Endodermal cell (in vitro differentiated cells): ENCODE measurements at regions not wholly inside any gene's neighbourhood (a gene's known extent, or its start where the extent isn't known, plus 50 kb on each side); places are given as distances from the start of the nearest gene placed in this dataset.

Experiments
- DNase-seq: peaks from one replicate; pipeline ENCODE4 v3.0.0-alpha.2; 2017
- H3K27ac ChIP-seq: 2 replicates; pipeline ENCODE4 v1.5.1; 2013; ENCODE audit warnings: mild to moderate bottlenecking, low read depth, low read length, moderate library complexity
- H3K27me3 ChIP-seq: 2 replicates; pipeline ENCODE4 v1.6.1; 2013; ENCODE audit warnings: mild to moderate bottlenecking, low read length, moderate library complexity; ENCODE audit not compliant: insufficient read depth, control insufficient read depth, poor library complexity, severe bottlenecking
- H3K36me3 ChIP-seq: 2 replicates; pipeline ENCODE4 v1.7.0; 2013; ENCODE audit warnings: mild to moderate bottlenecking, low read length, moderate library complexity; ENCODE audit not compliant: control insufficient read depth, insufficient read depth
- H3K4me1 ChIP-seq: one replicate; pipeline ENCODE4 v1.7.0; 2013; ENCODE audit warnings: low read length; ENCODE audit not compliant: control insufficient read depth, insufficient read depth
- H3K4me3 ChIP-seq: 2 replicates; pipeline ENCODE4 v1.5.1; 2013; ENCODE audit warnings: mild to moderate bottlenecking, low read length, moderate library complexity
- H3K9ac ChIP-seq: 2 replicates; pipeline ENCODE4 v1.6.1; 2013; ENCODE audit warnings: mild to moderate bottlenecking, low read length, moderate library complexity; ENCODE audit not compliant: poor library complexity, severe bottlenecking; ENCODE audit errors: extremely low read depth
- H3K9me3 ChIP-seq: 2 replicates; pipeline ENCODE4 v1.6.1; 2013; ENCODE audit warnings: mild to moderate bottlenecking, low read length, moderate library complexity; ENCODE audit not compliant: control insufficient read depth
- H3K27ac Mint-ChIP-seq: 2 replicates; pipeline ENCODE4 v1.8.0; 2020; ENCODE audit warnings: mixed read lengths
- H3K27me3 Mint-ChIP-seq: 2 replicates; pipeline ENCODE4 v1.8.0; 2021; ENCODE audit warnings: mild to moderate bottlenecking, mixed read lengths; ENCODE audit not compliant: insufficient read depth
- H3K36me3 Mint-ChIP-seq: 2 replicates; pipeline ENCODE4 v1.8.0; 2020; ENCODE audit warnings: low read depth, mixed read lengths
- H3K4me1 Mint-ChIP-seq: 2 replicates; pipeline ENCODE4 v1.8.0; 2020; ENCODE audit warnings: mixed read lengths
- H3K4me3 Mint-ChIP-seq: 2 replicates; pipeline ENCODE4 v1.8.0; 2020; ENCODE audit warnings: mild to moderate bottlenecking, moderate library complexity, mixed read lengths
- H3K9me3 Mint-ChIP-seq: 2 replicates; pipeline ENCODE4 v1.8.0; 2020; ENCODE audit warnings: mild to moderate bottlenecking, mixed read lengths
- WGBS, 2 experiments: methylation state at CpG; one replicate each; pipeline versions ENCODE4 v1.1.5 to v1.1.7; 2013; ENCODE audit warnings: missing lambda C conversion rate in 2 of 2, mixed read lengths in 1 of 2; ENCODE audit not compliant: insufficient coverage in 1 of 2, insufficient read length in 1 of 2; 5-methylcytosine and 5-hydroxymethylcytosine counted together
- TF ChIP-seq, protein P1 (sequence below): fragments of 200-600 bp; sonication (generic); conservative IDR thresholded peaks from 2 replicates; pipeline ENCODE4 v1.5.0; 2021; ENCODE audit warnings: antibody characterized with exemption, mild to moderate bottlenecking

- no peak overlapping the region for H3K27ac Mint-ChIP-seq
- no peak for DNase-seq
- peaks cover 5% of the 10 kb centered on the region for H3K9me3 Mint-ChIP-seq
- TF ChIP-seq, protein P1, sequence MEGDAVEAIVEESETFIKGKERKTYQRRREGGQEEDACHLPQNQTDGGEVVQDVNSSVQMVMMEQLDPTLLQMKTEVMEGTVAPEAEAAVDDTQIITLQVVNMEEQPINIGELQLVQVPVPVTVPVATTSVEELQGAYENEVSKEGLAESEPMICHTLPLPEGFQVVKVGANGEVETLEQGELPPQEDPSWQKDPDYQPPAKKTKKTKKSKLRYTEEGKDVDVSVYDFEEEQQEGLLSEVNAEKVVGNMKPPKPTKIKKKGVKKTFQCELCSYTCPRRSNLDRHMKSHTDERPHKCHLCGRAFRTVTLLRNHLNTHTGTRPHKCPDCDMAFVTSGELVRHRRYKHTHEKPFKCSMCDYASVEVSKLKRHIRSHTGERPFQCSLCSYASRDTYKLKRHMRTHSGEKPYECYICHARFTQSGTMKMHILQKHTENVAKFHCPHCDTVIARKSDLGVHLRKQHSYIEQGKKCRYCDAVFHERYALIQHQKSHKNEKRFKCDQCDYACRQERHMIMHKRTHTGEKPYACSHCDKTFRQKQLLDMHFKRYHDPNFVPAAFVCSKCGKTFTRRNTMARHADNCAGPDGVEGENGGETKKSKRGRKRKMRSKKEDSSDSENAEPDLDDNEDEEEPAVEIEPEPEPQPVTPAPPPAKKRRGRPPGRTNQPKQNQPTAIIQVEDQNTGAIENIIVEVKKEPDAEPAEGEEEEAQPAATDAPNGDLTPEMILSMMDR: no peak
- Histone ChIP-seq H3K4me1 (no peaks in the 10 kb centered on the region), H3K27ac (no peak overlapping the region), H3K27me3 (no peaks in the 10 kb centered on the region), H3K9me3 (no peaks in the 10 kb centered on the region), H3K9ac (no peak overlapping the region), H3K4me3 (no peak overlapping the region), H3K36me3 (no peaks in the 10 kb centered on the region)
- no peaks in the 10 kb centered on the region for H3K36me3 Mint-ChIP-seq
- no peaks in the 10 kb centered on the region for H3K27me3 Mint-ChIP-seq
- no peaks in the 10 kb centered on the region for H3K4me1 Mint-ChIP-seq
- H3K4me3 Mint-ChIP-seq: no peak overlapping the region
- WGBS, 2 experiments: 73 to 81% methylated on average over 5 to 6 of the region's 6 CpGs
Observed at GRCh38 chr5:93342563-93343061, 238.4 kb downstream of the NR2F1-AS1 start.

DNA sequence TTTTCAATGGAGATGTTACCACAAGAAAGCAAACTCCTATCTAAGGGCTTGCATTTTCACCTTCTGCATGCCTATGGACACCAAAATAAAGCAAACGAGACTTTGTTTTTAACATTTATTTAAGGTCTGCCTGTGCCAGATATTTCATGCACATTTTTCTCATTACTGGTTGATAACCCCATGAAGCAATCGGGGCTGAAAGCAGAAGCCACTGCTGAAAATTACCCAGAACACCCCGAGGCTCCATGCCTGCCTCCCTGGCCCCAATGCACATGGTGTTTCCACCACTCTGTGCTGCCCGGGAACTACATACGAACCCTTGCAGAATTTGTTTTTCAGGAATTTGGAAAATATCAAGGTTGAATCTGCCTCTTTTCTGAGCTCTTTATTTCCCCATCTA is 240.1 kb downstream of the NR2F1-AS1 start:
- Mint-ChIP-seq H3K4me1 (no peaks in the 10 kb centered on the region), H3K9me3 (peaks cover 5% of the 10 kb centered on the region), H3K27ac (no peak overlapping the region), H3K27me3 (no peaks in the 10 kb centered on the region), H3K36me3 (no peaks in the 10 kb centered on the region), H3K4me3 (no peak overlapping the region)
- H3K9ac ChIP-seq: no peak overlapping the region
- H3K27ac ChIP-seq: no peak overlapping the region
- H3K4me1 ChIP-seq: no peaks in the 10 kb centered on the region
- H3K36me3 ChIP-seq: no peaks in the 10 kb centered on the region
- WGBS, 2 experiments: 92 to 100% methylated on average over 3 to 5 of the region's 5 CpGs
- no peaks in the 10 kb centered on the region for H3K27me3 ChIP-seq
- DNase-seq: no peak
- H3K9me3 ChIP-seq: no peaks in the 10 kb centered on the region
- no peak overlapping the region for H3K4me3 ChIP-seq
- TF ChIP-seq, protein P1: no peak

DNA sequence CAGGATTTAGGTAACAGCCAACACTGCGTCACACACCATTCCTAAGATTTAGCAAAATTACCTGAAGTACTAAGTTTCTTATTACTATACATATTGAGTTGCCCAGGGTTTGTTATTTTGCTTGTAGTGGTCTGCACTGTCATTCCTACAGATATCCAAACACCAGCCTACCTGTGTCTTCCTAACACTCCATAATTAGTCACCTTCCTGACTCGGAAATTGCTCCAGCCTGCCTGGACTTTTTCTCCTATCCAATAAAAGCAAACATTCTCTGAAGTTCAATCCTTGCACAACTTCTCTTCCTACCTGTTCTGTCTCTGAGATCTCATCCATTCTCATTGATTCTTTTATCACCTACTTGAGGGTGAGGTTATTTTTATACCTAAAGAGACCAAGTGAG is 243.9 kb downstream of the NR2F1-AS1 start:
- TF ChIP-seq, protein P1: no peak
- H3K4me3 Mint-ChIP-seq: no peak overlapping the region
- no peak overlapping the region for H3K27ac ChIP-seq
- no peak overlapping the region for H3K4me3 ChIP-seq
- H3K9ac ChIP-seq: no peak overlapping the region
- no peaks in the 10 kb centered on the region for H3K4me1 Mint-ChIP-seq
- H3K9me3 ChIP-seq: no peaks in the 10 kb centered on the region
- peaks cover 2% of the 10 kb centered on the region for H3K9me3 Mint-ChIP-seq
- WGBS, 2 experiments: 83 to 100% methylated on average over 1 of the region's 2 CpGs
- H3K4me1 ChIP-seq: no peaks in the 10 kb centered on the region
- H3K27me3 ChIP-seq: no peaks in the 10 kb centered on the region
- no peaks in the 10 kb centered on the region for H3K36me3 Mint-ChIP-seq
- no peak for DNase-seq
- H3K27me3 Mint-ChIP-seq: no peaks in the 10 kb centered on the region
- H3K36me3 ChIP-seq: no peaks in the 10 kb centered on the region
- H3K27ac Mint-ChIP-seq: no peak overlapping the region
